Suppressor macrophage treated with lipopolysaccharide for 4 hours (primary cell): ENCODE measurements at regions not wholly inside any gene's neighbourhood (a gene's known extent, or its start where the extent isn't known, plus 50 kb on each side); places are given as distances from the start of the nearest gene placed in this dataset.

ENCODE experiments used
- DNase-seq: peaks from one replicate; pipeline ENCODE4 v3.0.0-alpha.2; 2020

GRCh38 chr10:124301736-124302135, 117.0 kb downstream of the OAT start:
- DNase-seq: no peak

GRCh38 chr10:124300735-124301134, 118.0 kb downstream of the OAT start:
- no peak for DNase-seq

GRCh38 chr10:124300224-124300623, 118.5 kb downstream of the OAT start:
- no peak for DNase-seq

GRCh38 chr10:124299696-124300095, 119.0 kb downstream of the OAT start:
- no peak for DNase-seq

GRCh38 chr10:124298891-124299290, 119.8 kb downstream of the OAT start:
- no peak for DNase-seq

- no peak for DNase-seq
Observed at GRCh38 chr10:124296813-124297788, 121.6 kb downstream of the OAT start.

- DNase-seq: no peak
Observed at GRCh38 chr10:124296121-124296812, 122.5 kb downstream of the OAT start.

GRCh38 chr10:124294811-124295770, 123.6 kb downstream of the OAT start:
- DNase-seq: no peak

- DNase-seq: no peak
Observed at GRCh38 chr10:124293616-124294449, 124.9 kb downstream of the OAT start.

GRCh38 chr10:124292911-124293615, 125.7 kb downstream of the OAT start:
- DNase-seq: no peak

- DNase-seq: peak; percentile 94
Observed at GRCh38 chr10:124291001-124291701, 127.6 kb downstream of the OAT start.

GRCh38 chr10:124289851-124290795, 128.6 kb downstream of the OAT start:
- peak; percentile 86 for DNase-seq

- DNase-seq: no peak
Observed at GRCh38 chr10:124288928-124289850, 129.5 kb downstream of the OAT start.

GRCh38 chr10:124288486-124288885, 130.2 kb downstream of the OAT start:
- no peak for DNase-seq

GRCh38 chr10:124287791-124288190, 130.9 kb downstream of the OAT start:
- no peak for DNase-seq

GRCh38 chr10:124287071-124287685, 131.5 kb downstream of the OAT start:
- no peak for DNase-seq

- DNase-seq: no peak
Observed at GRCh38 chr10:124286621-124287020, 132.1 kb downstream of the OAT start.
